ENCODE measurements at regions not wholly inside any gene's neighbourhood (a gene's known extent, or its start where the extent isn't known, plus 50 kb on each side); places are given as distances from the start of the nearest gene placed in this dataset.
"Not testable (repeated sequence)": the region's sequence is repeated elsewhere in the genome, so short reads cannot be mapped to it uniquely, and the experiment has no call there.

- no peak for DNase-seq (ENCODE audit: low read depth)
Measured at GRCh38 chr5:123294544-123294943, 128.7 kb downstream of the CEP120 start.

GRCh38 chr5:123289210-123289609 lies 134.0 kb downstream of the CEP120 start:
- no peak for DNase-seq (ENCODE audit: low read depth)
- no peak overlapping the region for H3K4me3 ChIP-seq (ENCODE audit: low read depth, low read length)

More at GRCh38 chr5:123294544-123294943, 128.7 kb downstream of the CEP120 start:
- H3K4me3 ChIP-seq (ENCODE audit: low read depth, low read length) = no peak overlapping the region

DNA sequence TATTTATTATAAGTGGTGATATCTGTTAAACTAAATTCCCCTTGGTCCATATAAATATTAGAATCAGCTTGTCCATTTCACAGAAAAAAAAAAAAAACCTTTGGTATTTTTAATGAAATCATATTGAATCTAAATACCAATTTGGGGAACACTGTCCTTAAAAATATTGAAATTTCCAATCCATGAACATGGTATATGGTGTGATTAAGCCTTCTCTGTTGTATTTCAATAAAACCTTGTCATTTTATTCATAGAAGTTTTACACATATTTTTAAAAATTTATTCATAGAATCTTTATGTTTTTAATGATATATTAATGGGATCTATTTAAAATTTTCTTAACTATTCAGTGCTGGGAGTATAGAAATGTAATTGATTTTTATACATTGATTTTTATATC lies 135.3 kb downstream of the CEP120 start:
- H3K4me3 ChIP-seq (ENCODE audit: low read depth, low read length) = no peak overlapping the region
- DNase-seq (ENCODE audit: low read depth) = no peak

DNA sequence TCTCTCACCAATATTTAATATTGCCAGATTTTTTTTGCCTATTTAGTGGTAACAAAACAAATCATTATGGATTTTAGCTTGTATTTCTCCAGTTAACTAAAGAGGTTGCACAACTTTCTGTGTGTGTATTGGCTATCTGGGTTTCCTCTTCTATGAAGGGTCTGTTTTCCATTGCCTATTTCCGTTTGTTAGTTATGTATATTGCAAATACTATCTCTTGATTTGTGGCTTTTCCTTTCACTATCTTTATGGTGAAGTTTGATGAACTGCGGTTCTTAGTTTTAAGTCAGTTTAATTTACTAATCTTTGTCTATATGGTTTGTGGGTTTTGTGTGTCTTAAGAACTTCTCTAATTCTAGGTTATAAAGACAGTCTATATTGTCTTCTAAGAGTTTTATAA lies 136.3 kb downstream of the CEP120 start:
- no peak overlapping the region for H3K4me3 ChIP-seq (ENCODE audit: low read depth, low read length)
- DNase-seq (ENCODE audit: low read depth) = no peak

DNA sequence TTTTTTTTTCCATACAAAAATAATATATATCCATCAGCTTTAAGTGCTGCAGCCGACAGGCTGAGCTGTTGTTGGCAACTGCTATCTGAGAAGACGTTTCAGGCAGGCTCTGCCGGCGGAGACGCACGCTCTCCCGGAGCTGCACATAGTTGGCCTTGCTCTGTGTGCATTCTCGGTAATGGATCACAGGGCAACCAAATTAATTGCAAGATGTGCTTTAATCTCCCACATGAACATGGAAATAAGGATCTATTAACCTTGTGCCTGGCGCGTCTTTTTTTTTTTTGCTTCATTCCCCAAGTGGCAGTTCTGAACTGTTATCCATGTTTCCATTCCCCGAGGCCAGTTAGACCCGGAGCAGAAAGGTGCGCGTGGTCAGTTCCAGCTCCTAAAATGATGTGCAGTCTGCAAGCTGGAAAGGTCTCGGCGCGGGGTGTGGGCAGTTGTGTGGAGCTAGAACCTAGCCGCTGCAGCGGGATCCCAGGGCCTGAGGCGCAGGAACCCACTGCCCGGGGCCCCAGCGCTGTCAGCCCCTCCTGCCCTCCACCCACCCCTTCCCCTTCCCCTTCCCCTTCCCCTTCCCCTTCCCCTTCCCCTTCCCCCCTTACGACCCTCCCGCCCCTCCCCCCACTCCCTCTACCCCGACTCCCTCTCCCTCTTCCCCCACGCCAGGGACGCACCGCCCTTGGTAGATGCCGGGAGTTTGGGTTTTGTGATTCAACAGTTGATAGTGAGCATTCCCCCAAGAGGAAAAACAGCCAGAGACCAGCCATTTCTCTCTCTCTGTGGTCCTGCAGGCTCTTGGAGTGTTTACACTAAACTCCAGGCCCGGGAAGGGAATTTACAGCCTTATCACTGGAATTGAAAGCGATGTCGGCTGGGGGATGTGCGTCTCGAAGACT lies 137.8 kb downstream of the CEP120 start:
- no peak for DNase-seq (ENCODE audit: low read depth)

DNA sequence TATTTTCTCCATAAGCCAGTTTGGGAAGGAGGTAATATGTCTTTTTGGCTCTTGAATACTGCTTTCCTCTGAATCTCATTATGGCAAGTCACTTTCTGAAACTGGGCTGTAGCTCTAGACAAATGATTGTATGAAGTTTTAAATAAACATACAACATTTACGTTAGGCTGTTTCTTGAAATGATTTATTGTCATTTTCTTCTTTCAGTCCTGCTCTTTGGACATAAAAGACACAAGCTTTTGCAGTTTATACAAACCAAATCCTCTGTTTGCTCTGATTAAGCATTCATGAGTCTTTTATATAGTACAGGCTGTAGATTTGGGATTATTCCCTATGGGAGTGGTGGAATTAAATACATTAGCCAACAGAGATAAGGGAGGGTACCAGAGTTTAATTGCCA lies 139.7 kb downstream of the CEP120 start:
- no peak overlapping the region for H3K4me3 ChIP-seq (ENCODE audit: low read depth, low read length)
- no peak for DNase-seq (ENCODE audit: low read depth)

More for the DNA sequence above, 137.8 kb downstream of the CEP120 start:
- peak overlapping the region; percentile 38 for H3K4me3 ChIP-seq (ENCODE audit: low read depth, low read length)

- H3K4me3 ChIP-seq (ENCODE audit: low read depth, low read length) = no peak overlapping the region
- DNase-seq (ENCODE audit: low read depth) = no peak
Measured at GRCh38 chr5:123283031-123283430, 140.2 kb downstream of the CEP120 start.

GRCh38 chr5:123282444-123282843 lies 140.8 kb downstream of the CEP120 start:
- H3K4me3 ChIP-seq (ENCODE audit: low read depth, low read length) = no peak overlapping the region
- DNase-seq (ENCODE audit: low read depth) = no peak

DNA sequence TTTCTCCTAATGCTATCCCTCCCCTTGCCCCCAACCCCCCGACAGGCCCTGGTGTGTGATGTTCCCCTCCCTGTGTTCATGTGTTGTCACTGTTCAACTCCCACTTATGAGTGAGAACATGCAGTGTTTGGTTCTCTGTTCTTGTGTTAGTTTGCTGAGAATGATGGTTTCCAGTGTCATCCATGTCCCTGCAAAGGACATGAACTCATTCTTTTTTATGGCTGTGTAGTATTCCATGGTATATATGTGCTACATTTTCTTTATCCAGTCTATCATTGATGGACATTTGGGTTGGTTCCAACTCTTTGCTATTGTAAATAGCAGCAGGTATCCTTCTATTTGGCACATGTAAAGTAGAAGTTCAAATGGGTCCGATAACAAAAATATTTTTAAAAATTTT lies 142.3 kb downstream of the CEP120 start:
- DNase-seq (ENCODE audit: low read depth) = not testable (repeated sequence)

GRCh38 chr5:123279136-123279535 lies 144.1 kb downstream of the CEP120 start:
- DNase-seq (ENCODE audit: low read depth) = no peak
- no peak overlapping the region for H3K4me3 ChIP-seq (ENCODE audit: low read depth, low read length)

More for the DNA sequence above, 142.3 kb downstream of the CEP120 start:
- not testable (repeated sequence) for H3K4me3 ChIP-seq (ENCODE audit: low read depth, low read length)

DNA sequence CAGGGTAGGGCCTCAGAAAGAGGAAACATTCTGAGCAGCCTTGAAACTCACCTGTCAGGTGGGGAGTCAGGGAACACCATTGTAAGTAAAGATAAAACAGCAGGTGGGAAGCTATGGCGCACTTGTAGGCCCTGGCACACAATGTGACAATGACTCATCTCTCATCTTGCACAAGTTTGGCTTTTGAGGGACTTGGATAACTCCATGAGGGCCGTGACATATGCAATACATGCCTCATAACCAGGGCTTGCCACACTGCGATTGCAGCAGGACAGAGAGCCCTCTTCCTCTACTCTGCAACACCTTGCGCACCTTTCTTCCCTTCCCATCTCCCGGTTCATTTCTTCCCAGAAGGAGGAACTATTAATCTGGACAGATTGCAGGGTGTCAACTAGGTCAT lies 144.9 kb downstream of the CEP120 start:
- no peak overlapping the region for H3K4me3 ChIP-seq (ENCODE audit: low read depth, low read length)
- DNase-seq (ENCODE audit: low read depth) = no peak

DNA sequence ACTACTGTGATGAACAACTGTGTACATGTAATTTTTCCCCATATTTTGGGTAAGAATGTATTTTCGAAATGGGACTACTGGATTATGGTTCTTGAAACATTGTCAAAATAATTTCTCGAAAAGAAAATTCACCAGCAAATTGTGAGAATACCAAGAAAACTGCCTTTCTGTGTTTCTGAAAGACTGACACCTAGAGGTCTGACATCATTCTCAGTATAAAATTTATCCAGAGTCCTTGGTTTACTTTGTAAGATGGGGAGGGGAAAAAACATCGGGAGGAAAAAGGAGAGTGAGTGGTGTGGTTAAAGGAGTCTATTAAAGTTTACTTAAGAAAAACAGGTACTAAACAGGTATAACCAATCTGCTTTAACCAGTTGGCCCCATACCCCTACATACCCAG lies 149.2 kb downstream of the CEP120 start:
- DNase-seq (ENCODE audit: low read depth) = no peak
- H3K4me3 ChIP-seq (ENCODE audit: low read depth, low read length) = no peak overlapping the region

DNA sequence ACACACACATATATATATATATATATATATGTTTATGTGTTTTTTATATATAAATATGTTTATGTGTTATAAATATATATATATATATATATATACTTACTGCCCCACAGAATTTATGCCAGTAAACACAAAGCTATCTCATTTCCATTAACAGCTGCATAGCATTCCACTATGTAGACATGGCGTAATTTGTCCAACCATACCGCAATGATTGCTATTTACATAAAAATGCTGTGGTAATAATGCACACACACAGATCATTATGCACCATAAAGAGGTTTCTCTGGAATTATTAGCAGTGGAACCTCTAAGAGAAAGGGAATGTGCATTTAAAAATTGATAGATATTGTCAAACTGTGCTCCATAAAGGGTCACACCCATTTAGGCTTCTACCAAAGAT lies 150.1 kb downstream of the CEP120 start:
- DNase-seq (ENCODE audit: low read depth) = no peak
- H3K4me3 ChIP-seq (ENCODE audit: low read depth, low read length) = no peak overlapping the region

GRCh38 chr5:123269851-123270250 lies 153.4 kb downstream of the CEP120 start:
- no peak for DNase-seq (ENCODE audit: low read depth)
- no peak overlapping the region for H3K4me3 ChIP-seq (ENCODE audit: low read depth, low read length)

DNA sequence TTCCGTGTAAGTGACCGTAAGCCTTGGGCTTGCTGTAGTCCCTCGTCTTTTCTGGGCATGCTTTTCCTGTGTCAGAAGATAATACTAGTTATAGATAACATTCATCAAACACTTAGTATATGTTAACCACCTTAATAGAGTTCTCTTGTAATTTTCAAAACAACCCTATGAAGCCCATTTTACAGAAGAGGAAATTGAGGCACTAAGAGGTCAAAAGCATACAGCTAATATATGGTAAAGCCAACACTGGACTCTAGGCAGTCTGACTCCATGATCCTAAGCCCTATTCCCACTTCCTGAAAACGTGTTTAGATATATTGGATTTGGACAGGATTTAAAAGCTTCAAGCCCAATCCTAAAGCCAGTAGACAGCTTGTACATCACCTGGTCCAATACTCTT lies 153.8 kb downstream of the CEP120 start:
- DNase-seq (ENCODE audit: low read depth) = no peak
- no peak overlapping the region for H3K4me3 ChIP-seq (ENCODE audit: low read depth, low read length)

GRCh38 chr5:123266365-123266764 lies 156.8 kb downstream of the CEP120 start:
- no peak for DNase-seq (ENCODE audit: low read depth)
- no peak overlapping the region for H3K4me3 ChIP-seq (ENCODE audit: low read depth, low read length)

DNA sequence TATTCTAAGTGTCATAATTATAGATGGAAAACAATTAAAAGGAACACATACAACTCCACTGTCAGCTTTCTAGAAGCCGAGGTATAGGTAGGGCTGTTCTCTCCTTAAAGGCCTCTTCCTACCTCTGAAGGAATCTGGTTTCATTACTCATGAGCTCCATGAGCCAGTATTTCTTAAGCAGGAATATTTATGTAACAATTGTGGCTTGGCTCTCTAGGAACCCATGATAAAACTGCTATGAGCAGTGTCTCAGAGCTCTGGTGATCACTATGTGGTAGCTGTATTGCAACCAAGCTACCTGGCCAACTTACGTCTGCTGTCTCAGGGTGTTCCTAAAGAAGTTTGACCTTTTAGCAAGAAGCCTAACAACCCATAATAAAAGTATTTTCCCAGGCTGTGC lies 157.7 kb downstream of the CEP120 start:
- no peak for DNase-seq (ENCODE audit: low read depth)
- H3K4me3 ChIP-seq (ENCODE audit: low read depth, low read length) = no peak overlapping the region

- peak; percentile 52 for DNase-seq (ENCODE audit: low read depth)
Measured at GRCh38 chr5:123264394-123264793, 158.8 kb downstream of the CEP120 start.

DNA sequence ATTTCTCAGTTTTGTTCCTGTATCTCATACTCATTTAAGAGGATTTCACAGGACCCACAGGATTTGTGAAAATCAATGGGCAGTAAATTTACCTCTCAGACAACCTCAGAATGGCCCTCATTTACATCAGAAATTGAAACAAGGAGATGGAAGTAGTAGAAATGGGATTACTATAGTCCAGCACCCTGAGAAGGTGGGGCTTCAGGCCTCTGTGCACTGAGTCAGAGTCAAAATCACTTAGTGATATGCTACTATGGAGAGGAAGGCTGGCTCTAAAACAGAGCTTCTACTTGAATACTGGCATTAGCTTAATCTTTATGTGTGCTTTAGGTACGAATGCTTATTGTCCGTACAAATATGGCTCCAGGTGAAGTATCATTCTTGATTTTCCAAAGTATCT lies 159.3 kb downstream of the CEP120 start:
- DNase-seq (ENCODE audit: low read depth) = no peak

More at GRCh38 chr5:123264394-123264793, 158.8 kb downstream of the CEP120 start:
- H3K4me3 ChIP-seq (ENCODE audit: low read depth, low read length) = no peak overlapping the region

GRCh38 chr5:123262216-123262823 lies 160.9 kb downstream of the CEP120 start:
- no peak for DNase-seq (ENCODE audit: low read depth)
- no peak overlapping the region for H3K4me3 ChIP-seq (ENCODE audit: low read depth, low read length)

More for the DNA sequence above, 159.3 kb downstream of the CEP120 start:
- no peak overlapping the region for H3K4me3 ChIP-seq (ENCODE audit: low read depth, low read length)

DNA sequence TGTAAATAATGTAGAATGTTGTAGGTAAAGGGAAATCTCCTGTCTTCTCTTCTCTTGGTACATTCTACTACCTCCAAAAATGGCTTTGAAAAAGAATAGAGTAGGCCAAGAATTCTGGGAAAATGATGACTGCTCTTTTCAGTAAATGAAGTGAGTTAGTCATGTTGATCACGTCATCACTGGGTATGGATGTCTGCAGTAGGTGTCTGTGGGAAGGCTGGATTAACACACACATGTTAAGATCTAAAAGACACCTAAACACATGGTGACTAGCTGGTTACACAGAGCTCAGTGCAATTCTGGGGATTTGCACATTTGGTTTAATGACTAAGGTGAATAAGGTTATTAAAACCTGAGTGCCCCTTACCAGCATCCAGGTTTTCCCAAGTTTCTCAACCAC lies 161.5 kb downstream of the CEP120 start:
- H3K4me3 ChIP-seq (ENCODE audit: low read depth, low read length) = no peak overlapping the region
- DNase-seq (ENCODE audit: low read depth) = no peak
